ENCODE measurements at regions not wholly inside any gene's neighbourhood (a gene's known extent, or its start where the extent isn't known, plus 50 kb on each side); places are given as distances from the start of the nearest gene placed in this dataset.

DNA sequence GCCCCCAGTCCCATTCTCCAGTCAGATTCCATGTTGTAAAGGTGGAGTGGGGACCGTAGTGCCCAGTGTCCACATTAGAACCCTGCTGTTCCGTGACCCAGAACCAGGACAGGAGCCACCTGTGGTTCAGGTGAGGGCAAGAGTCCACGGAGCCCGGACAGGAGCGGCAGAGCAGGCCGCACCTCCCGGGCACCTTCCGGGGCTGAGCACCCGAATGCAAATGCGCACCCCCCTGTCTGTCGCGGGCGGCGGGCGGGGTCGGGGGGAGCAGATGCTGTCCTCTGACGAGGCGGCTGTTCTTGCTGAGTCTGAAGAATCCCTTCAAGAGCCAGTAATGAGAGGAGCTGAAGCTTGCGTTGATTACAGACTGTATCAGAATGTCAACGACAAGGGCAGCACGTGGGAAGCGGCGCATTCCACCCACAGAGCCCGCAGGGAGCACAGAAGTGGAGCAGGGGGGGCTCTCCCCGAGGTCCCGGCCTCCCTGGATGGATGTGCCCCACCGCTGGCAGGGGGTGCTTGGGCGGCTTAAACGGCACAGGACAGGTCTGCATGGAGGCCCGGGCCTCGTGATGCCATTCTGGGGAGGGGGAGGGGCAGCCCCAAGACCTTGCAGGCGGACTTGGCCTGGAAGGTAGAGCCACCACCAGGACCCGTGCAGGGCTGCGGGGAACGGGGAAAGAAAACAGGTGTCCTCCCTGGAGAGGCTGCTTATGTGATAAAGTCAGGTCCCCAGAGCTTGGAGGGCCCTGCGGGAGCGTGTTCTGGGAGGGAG, 407.5 kb upstream of the RNF32 start:
- Histone ChIP-seq H3K27me3 (no peaks in the 10 kb centered on the region), H3K9me3 (peaks cover 4 to 13% of the 10 kb centered on the region in 2 donors), H3K36me3 (no peaks in the 10 kb centered on the region), H3K4me3 (no peak overlapping the region), H3K27ac (no peak overlapping the region), H3K4me1 (no peaks in the 10 kb centered on the region)
- DNase-seq (ENCODE audit: low spot score in 2 of 2), result no peak
- intact Hi-C loops (cut with DNase I; ENCODE audit: low total_unique reads), result loop anchor here (1.0 kb wide), 1 partner anchor 43 kb away; no protein-coding TSS in a partner anchor
- TF ChIP-seq POLR2A (IDR thresholded peaks at IDR 0.05), result no peak
- TF ChIP-seq POLR2AphosphoS5 (IDR thresholded peaks at IDR 0.05), result no peak
- TF ChIP-seq, protein P1, sequence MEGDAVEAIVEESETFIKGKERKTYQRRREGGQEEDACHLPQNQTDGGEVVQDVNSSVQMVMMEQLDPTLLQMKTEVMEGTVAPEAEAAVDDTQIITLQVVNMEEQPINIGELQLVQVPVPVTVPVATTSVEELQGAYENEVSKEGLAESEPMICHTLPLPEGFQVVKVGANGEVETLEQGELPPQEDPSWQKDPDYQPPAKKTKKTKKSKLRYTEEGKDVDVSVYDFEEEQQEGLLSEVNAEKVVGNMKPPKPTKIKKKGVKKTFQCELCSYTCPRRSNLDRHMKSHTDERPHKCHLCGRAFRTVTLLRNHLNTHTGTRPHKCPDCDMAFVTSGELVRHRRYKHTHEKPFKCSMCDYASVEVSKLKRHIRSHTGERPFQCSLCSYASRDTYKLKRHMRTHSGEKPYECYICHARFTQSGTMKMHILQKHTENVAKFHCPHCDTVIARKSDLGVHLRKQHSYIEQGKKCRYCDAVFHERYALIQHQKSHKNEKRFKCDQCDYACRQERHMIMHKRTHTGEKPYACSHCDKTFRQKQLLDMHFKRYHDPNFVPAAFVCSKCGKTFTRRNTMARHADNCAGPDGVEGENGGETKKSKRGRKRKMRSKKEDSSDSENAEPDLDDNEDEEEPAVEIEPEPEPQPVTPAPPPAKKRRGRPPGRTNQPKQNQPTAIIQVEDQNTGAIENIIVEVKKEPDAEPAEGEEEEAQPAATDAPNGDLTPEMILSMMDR (IDR thresholded peaks at IDR 0.05), result no peak

DNA sequence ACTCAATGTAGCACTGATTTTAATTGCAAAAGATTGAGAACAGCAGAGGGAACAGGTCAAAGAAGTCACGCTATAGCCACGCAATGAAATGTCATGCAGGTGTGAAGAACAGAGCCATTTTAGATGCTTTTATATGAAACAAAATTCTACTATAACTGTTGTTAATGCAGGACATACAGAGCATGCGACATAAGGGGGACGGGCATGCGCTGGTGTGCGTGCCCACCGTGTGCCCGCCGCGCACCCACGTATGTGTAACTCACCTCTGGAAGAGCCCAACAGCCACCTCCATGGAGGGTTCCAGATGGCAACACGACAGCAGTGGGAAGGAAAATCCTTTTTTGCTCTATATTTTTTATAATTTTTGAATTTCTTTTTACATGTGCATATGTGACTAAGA, 410.0 kb upstream of the RNF32 start:
- intact Hi-C loops (cut with DNase I; ENCODE audit: low total_unique reads), result no loop called here

DNA sequence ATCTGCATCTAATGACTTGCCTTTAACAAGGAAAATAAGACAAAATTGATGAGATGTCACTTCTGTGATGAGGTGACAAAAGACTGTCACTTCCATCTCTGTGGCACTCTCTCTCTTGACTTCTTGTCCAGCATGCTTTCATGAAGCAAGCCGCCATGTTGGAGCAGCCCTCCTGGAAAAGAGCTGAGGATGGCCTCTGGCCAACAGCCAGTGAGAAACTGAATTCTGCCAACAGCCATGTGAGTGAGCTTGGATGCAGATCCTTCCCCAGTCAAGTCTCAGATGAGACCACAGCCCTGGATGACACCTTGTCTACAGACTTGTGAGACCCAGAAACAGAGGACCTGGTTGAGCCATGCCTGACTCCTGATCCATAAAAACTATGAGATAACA, 412.6 kb upstream of the SHH start:
- intact Hi-C loops (cut with DNase I; ENCODE audit: low total_unique reads), result no loop called here
- DNase-seq (ENCODE audit: low spot score in 2 of 2), result no peak
- H3K9me3 ChIP-seq, result peaks cover 4 to 34% of the 10 kb centered on the region in 2 donors
- no peak overlapping the region for H3K4me3 ChIP-seq
- no peaks in the 10 kb centered on the region for H3K36me3 ChIP-seq
- no peaks in the 10 kb centered on the region for H3K4me1 ChIP-seq
- peaks cover 0 to 3% of the 10 kb centered on the region in 2 donors for H3K27me3 ChIP-seq
- H3K27ac ChIP-seq, result no peak overlapping the region
- TF ChIP-seq POLR2AphosphoS5 (IDR thresholded peaks at IDR 0.05), result no peak
- no peak for TF ChIP-seq POLR2A (IDR thresholded peaks at IDR 0.05)
- TF ChIP-seq, protein P1 (IDR thresholded peaks at IDR 0.05), result no peak

More for the DNA sequence above, 410.0 kb upstream of the RNF32 start:
- Histone ChIP-seq H3K27me3 (no peaks in the 10 kb centered on the region), H3K36me3 (no peaks in the 10 kb centered on the region), H3K4me1 (no peaks in the 10 kb centered on the region), H3K27ac (no peak overlapping the region), H3K4me3 (no peak overlapping the region), H3K9me3 (peaks cover 4 to 21% of the 10 kb centered on the region in 2 donors)
- DNase-seq (ENCODE audit: low spot score in 2 of 2), result no peak
- TF ChIP-seq, protein P1 (IDR thresholded peaks at IDR 0.05), result no peak
- TF ChIP-seq POLR2AphosphoS5 (IDR thresholded peaks at IDR 0.05) (no peak), POLR2A (IDR thresholded peaks at IDR 0.05) (no peak)

DNA sequence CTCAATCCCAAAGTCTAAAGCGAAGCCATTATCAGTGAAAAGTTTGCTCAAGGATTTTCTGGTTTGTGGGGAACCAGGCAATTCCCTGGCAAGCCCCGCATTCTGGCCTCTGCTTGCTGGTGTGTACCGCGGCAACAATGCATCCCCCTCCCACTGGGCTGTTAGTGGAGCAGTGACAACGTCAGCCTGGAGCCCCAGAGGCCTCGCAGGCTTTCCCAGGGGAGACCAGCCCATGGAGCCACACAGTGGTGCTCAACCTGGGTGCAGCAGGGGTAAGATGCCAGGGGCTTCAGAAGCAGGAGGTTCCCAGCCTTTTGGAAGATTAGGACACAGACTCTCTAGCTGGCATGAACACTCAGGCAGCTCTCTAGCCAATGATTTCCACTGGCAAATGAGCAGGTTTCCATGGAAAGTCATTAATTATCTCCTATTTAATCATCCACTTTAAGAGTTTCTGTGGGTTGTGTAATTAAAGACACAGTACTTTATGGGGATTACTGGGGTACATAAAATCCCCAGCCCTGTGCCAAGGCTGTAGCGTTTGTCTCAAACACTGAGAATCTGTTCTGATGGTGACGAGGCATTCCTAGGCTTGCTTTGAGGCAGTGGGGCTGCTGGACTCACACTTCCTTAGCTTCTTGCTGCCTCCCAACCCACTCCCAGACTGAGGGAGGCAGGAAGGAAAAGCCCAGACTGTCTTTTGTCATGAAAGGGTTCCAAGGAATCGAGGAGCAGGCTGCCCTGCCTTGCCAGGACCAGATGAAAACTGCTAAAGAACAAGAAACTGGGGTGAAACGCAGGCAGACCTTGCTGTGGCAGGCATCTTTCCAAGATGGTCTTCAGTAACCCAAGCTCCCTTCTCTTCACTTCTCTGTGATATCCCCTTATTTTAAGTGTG, 411.9 kb upstream of the SHH start:
- DNase-seq (ENCODE audit: low spot score in 2 of 2), result no peak
- Histone ChIP-seq H3K4me1 (no peaks in the 10 kb centered on the region), H3K4me3 (no peak overlapping the region), H3K27me3 (peaks cover 0 to 5% of the 10 kb centered on the region in 2 donors), H3K9me3 (peaks cover 3 to 31% of the 10 kb centered on the region in 2 donors), H3K36me3 (no peaks in the 10 kb centered on the region), H3K27ac (no peak overlapping the region)
- no peak for TF ChIP-seq POLR2AphosphoS5 (IDR thresholded peaks at IDR 0.05)
- no peak for TF ChIP-seq POLR2A (IDR thresholded peaks at IDR 0.05)
- TF ChIP-seq, protein P1 (IDR thresholded peaks at IDR 0.05), result no peak
- intact Hi-C loops (cut with DNase I; ENCODE audit: low total_unique reads), result no loop called here

DNA sequence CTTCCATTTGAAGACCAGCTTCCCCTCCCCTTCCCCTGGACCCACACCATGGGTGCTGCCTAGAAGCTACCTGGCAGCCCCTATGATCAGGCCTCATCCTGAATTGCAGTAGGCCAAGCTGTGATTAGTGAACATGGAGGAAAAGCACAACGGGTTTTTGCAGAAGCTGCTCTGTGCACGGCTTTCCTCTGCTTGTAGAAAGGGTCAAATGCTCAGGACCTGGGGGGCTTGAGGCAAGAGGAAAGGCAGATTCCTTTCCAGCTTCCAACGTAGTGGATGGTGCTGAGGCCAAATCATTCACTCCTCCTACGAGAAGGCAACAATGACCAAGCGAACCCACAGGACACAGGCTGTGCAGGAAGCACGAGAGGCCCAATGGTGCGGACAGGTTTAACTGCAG, 410.3 kb upstream of the SHH start:
- DNase-seq (ENCODE audit: low spot score in 2 of 2), result no peak
- Histone ChIP-seq H3K27me3 (peaks cover 0 to 5% of the 10 kb centered on the region in 2 donors), H3K36me3 (no peaks in the 10 kb centered on the region), H3K4me3 (no peak overlapping the region), H3K9me3 (peaks cover 0 to 18% of the 10 kb centered on the region in 2 donors), H3K27ac (no peak overlapping the region), H3K4me1 (no peaks in the 10 kb centered on the region)
- intact Hi-C loops (cut with DNase I; ENCODE audit: low total_unique reads), result no loop called here
- no peak for TF ChIP-seq POLR2A (IDR thresholded peaks at IDR 0.05)

Data from breast epithelium (tissue), 4 donors.